Prostate gland (tissue), 2 donors: ENCODE measurements at regions not wholly inside any gene's neighbourhood (a gene's known extent, or its start where the extent isn't known, plus 50 kb on each side); places are given as distances from the start of the nearest gene placed in this dataset.

ENCODE experiments used
- POLR2AphosphoS5 ChIP-seq: sonication (generic); formaldehyde crosslinking; IDR thresholded peaks from one replicate; pipeline ENCODE4 v1.6.1; 2017; ENCODE audit warnings: antibody characterized with exemption
- TF ChIP-seq, protein P1 (sequence below), 4 experiments: fragments of 200-600 bp in 2 of 4; fragments of 450-650 bp in 2 of 4; sonication (generic) in 2 of 4; IDR thresholded peaks; 1 replicate in 3 of 4; 2 replicates in 1 of 4; pipeline ENCODE4 v1.5.1; 2016 to 2019; ENCODE audit warnings: antibody characterized with exemption in 4 of 4, mild to moderate bottlenecking in 2 of 4, moderate library complexity in 2 of 4

DNA sequence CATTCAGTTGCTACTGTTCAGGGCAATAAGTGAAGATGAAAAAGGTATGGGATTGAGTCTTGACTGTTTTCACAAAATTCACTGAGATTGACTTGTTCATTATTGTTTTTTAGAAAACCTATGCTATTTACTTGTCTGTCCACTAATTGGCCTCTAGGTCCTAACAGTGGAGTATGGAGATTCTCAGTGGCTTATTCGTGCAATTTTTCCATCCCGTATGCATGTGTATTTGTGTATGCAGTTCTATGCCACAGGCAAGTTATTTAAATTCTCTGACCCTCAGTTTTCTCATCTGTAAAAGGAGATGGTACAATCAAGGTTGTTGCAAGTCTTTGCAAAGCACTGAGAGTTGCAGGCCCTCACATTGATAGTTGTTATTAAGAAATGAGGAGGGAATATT is 151.0 kb downstream of the BBOX1 start:
- TF ChIP-seq, protein P1, sequence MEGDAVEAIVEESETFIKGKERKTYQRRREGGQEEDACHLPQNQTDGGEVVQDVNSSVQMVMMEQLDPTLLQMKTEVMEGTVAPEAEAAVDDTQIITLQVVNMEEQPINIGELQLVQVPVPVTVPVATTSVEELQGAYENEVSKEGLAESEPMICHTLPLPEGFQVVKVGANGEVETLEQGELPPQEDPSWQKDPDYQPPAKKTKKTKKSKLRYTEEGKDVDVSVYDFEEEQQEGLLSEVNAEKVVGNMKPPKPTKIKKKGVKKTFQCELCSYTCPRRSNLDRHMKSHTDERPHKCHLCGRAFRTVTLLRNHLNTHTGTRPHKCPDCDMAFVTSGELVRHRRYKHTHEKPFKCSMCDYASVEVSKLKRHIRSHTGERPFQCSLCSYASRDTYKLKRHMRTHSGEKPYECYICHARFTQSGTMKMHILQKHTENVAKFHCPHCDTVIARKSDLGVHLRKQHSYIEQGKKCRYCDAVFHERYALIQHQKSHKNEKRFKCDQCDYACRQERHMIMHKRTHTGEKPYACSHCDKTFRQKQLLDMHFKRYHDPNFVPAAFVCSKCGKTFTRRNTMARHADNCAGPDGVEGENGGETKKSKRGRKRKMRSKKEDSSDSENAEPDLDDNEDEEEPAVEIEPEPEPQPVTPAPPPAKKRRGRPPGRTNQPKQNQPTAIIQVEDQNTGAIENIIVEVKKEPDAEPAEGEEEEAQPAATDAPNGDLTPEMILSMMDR (IDR thresholded peaks at IDR 0.05) = no peak
- no peak for TF ChIP-seq POLR2AphosphoS5
